ENCODE measurements at regions not wholly inside any gene's neighbourhood (a gene's known extent, or its start where the extent isn't known, plus 50 kb on each side); places are given as distances from the start of the nearest gene placed in this dataset.

- TF ChIP-seq CTCF (IDR thresholded peaks at IDR 0.05; ENCODE audit: extremely low read depth, missing control alignments), result no peak
- DNase-seq (ENCODE audit: low spot score), result no peak
Measured at GRCh38 chr6:91438570-91438969, 851.7 kb upstream of the MAP3K7 start.

DNA sequence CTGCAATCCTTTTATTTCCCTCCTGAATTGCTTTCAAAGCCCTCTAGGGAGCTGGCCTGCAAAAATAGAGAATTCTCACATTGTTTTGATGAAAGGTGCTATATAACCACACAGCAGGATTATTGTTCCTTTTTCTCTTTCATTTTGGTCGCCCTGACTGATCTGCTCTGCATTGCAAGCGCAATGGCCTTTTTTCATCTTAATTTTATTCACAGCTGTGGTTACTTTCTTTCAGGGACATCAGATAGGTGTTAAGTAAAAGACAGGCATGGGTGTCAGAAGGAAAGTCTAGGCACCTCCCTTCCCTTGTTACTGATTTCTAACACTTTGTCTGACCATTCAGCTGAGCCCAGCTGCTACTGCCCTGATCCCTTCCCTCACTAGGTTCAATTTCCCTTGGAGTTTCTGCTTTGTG lies 850.5 kb upstream of the MAP3K7 start:
- no peak for TF ChIP-seq CTCF (IDR thresholded peaks at IDR 0.05; ENCODE audit: extremely low read depth, missing control alignments)
- DNase-seq (ENCODE audit: low spot score), result no peak

- TF ChIP-seq CTCF (IDR thresholded peaks at IDR 0.05; ENCODE audit: extremely low read depth, missing control alignments), result no peak
- no peak for DNase-seq (ENCODE audit: low spot score)
Measured at GRCh38 chr6:91436448-91436847, 849.6 kb upstream of the MAP3K7 start.

GRCh38 chr6:91435630-91436029 lies 848.8 kb upstream of the MAP3K7 start:
- no peak for TF ChIP-seq CTCF (IDR thresholded peaks at IDR 0.05; ENCODE audit: extremely low read depth, missing control alignments)
- DNase-seq (ENCODE audit: low spot score), result no peak

DNA sequence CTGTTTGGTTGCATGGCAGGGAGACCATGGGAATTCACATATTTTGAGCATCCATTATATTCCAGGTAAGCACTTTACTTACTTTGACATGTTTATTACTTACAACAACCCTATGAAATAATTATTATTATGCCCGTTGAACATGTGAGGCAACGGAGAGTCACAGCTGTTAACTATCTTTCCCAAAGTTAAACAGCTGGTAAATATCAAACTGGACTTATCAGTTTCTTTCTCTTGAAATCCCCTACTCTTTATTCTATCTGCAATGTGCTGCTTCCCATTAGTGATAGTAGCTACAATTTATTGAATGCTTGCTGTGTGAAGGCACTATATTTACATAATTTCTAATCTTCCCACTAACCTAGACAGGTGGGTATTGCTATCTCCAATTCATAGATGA lies 847.7 kb upstream of the MAP3K7 start:
- DNase-seq (ENCODE audit: low spot score), result no peak
- no peak for TF ChIP-seq CTCF (IDR thresholded peaks at IDR 0.05; ENCODE audit: extremely low read depth, missing control alignments)

DNA sequence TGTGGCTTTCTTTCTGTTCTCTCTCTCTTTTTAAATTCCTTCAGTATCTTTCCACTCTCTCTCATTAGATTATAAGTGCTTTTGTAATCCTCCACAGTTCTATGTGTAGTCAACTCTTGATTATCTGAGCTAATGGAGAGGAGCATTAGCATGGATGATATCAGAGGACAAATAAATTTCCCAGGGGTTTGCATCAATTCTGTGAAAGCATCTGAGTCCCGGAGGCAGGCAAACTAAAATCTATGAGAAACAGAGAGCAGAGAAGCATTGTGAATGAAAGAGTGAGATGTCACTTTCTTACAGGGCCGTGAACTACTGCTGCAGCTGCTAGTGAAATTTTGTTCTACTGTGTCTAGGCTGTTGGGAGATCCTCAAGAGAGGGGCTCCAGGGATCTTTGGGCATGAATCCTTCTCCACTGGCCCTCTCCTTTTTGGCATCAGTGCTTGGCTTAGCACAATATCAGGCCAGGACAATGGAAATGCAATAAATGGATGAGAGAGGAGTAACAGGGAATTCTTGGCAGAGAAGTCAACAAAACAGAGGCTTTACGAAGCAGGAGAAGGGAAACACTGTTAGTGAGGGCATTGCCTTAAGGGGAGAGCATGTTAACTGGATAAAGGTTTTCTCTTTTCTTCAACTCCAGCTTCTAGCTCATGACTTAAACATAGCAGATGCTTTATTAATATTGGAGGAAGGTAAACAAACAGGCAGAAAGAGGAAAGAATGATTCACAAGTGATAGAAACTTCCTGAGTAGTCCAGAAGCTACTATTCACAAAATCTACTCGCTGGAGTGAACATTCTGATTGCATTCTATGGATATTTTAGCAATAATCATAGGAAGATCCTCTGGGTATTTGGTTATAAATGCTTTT lies 847.0 kb upstream of the MAP3K7 start:
- no peak for DNase-seq (ENCODE audit: low spot score)
- no peak for TF ChIP-seq CTCF (IDR thresholded peaks at IDR 0.05; ENCODE audit: extremely low read depth, missing control alignments)

DNA sequence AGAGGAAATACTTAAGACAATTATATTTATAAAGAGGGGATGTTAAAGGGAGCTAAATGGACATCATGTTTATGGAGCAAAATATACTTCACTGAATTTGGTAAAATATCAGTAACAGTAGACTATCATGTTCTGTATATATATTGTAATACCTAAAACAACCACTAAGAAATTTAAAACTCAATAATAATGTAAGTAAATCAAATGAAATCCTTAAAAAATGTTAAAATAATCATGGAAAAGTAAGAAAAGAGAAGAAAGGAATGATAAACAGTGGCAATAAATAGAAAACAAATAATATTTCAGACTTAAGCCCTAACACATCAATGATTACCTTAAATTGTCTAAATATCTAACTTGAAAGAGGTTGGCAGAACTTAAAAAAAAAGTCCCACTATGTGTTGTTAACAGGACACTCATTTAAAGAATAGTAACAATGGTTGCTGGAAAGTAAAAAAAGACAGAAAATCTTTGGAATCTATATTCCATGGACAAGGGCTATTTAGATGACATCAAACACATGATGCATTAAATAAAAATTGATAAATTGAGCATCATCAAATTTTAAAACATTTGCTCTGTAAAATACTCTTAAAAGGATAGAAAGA lies 842.2 kb upstream of the MAP3K7 start:
- no peak for DNase-seq (ENCODE audit: low spot score)
- no peak for TF ChIP-seq CTCF (IDR thresholded peaks at IDR 0.05; ENCODE audit: extremely low read depth, missing control alignments)

All from GM20000 (cell line).